ENCODE measurements at regions not wholly inside any gene's neighbourhood (a gene's known extent, or its start where the extent isn't known, plus 50 kb on each side); places are given as distances from the start of the nearest gene placed in this dataset.

DNA sequence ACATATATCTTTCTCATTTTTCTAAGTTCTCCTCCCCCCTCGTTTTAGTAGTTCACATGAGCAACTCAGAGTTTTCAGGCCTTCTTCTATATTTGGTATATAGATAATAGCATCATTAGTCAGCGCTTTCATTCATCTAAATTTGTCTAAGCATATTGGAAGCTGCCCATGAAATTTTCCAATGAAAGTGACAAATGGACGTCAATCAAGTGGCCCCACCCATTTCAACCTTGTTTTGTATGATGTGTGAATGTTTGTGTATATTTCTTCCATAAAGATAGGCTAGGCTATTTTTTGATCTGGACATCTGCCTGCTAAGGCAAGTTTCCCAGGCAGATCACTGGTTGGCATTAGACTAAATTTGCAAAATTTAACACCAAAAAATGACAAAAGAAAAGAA is 104.0 kb upstream of the SSBP2 start:
- DNase-seq: no peak

DNA sequence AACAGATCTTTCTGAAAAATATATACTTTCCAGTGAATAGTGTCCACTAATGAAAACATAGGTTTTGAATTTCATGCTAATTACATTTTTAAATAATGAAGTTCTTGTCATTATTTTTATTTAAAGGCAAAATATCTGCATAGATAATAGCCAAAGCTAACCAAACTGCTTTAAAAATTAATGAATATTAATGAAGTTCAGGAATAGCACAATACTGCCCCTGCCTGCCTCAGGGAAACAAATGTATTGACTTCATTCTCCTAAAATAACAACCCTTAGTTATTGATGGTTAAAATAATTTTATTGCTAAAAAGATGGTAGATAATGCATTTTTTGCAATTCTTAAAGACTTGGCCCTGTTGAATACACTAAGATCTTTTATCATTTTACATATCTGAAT is 103.6 kb upstream of the SSBP2 start:
- no peak for DNase-seq

DNA sequence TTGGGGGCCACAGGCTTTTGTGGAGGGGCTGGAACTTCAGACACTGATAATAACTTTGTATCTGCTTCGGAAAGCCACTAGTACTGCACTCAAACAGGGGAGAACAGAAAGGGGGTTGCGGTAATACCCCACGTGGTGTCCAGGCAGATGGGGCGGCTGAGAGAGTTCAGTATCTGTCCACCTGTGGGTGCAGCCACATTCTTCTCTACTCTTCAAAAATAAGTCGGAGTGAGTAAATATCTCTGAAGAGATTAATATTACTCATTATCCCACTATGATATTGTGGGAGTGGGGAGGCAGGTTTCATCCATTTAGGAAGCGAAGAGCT is 102.1 kb upstream of the SSBP2 start:
- DNase-seq: no peak

DNA sequence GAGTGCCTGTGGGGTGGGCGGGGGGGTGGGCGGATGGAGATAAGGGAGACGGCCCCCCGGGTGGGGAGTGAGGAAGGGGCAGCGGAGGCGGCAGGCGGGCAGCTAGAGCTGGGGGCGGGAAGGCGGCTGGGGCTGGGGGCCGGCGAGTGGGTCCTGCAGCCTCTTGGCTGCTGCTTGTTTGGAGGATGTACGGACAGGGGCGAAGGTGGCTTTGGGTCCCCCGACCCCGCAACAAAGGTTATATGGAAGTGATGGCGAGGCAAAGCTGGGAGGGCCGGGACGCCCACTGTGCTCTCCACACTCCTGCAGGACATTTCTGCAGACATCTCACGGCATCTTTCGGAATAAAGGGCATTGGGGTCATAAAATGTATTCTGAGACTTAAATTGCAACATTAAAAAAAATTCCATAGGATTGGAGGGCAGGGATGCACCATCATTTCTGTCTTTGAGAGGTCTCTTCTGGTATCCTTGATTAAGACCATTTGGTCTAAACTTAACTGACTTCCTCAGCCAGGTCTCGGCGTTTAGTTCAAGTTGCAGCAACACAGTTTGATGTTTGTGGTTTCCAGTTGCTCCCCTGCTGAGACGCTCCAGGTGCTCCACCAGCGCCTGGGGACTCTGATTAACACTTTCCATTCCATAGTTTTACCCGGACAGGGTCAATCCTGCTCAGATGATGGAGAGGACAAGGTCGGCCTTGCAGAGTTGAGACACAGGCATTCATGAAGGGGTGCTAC is 101.6 kb upstream of the SSBP2 start:
- peak in 1 of 4 experiments; percentile 6 for DNase-seq

DNA sequence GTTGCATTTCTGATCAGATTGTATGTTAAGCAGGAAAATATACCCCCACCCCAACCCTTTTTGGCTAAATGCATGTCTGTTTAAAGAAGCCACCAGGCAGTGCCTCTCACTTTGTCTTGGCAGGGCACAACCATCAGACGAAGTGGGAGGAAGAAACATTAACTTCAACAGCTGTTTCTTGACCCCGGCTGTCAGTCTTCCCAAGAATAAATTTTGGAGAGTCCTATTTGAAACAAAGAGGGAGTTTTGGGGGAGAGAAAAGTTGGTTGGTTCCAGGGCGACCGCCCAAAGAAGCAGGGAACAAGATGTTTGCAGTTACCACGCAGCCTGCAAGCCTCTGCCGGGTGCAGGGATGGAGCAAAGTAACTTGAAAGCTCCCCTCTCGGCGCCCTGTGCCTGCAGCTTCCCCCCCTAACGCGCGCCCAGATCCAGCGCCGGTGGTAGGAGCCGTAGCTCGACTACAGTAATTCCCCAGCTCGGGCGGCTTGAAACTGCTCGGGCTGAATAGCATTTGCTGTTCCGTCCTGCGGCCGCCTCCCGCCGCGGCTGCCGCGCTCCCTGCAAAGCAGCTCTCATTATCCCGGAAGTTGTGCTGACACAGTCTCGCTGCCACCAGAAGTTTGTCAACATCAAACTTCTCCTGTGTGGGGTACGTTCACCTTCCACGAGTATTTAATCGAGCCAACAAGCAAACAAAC is 100.7 kb upstream of the SSBP2 start:
- DNase-seq: peak; percentile 48 to 81 (median 68)

DNA sequence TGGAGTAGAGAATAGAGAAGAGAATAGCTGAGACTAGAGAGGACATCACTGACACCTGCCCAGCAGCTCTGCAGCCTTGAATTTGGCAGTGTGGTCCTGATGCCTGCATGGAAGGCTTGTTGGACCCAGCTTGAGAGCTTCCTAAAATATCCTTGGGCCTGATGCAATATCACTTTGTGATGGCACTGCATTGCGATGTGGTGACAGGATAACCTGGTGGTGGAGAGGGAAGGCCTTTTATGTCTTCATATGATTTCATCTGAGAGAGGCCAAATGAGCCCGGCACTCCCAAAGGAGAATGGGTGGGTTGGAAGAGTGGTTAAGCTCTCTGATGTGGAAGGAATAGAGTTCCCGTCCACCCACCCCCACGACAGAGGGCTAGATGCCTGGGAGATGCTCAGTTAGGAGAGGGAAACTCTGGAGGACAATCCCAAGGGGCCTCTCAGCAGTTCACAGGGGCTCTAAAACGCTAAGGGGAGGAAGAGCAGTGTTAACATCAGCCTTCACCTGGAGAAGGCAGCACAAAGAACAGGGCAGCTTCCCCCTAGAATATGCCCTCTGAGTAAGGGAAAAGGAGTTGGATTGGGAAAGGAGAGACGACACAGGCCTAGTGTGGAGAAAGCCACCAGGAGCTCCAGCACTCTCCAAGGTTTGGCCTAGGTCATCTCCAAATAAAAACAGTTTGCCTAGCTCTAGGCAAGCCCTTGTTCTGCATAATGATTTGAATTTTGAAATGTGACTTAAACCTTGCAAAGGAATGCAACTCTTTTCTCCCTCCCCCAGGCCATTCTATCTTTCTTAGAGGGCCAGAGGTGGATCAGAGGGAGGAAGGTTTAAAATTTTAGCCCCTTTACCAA is 99.8 kb upstream of the SSBP2 start:
- DNase-seq: no peak

DNA sequence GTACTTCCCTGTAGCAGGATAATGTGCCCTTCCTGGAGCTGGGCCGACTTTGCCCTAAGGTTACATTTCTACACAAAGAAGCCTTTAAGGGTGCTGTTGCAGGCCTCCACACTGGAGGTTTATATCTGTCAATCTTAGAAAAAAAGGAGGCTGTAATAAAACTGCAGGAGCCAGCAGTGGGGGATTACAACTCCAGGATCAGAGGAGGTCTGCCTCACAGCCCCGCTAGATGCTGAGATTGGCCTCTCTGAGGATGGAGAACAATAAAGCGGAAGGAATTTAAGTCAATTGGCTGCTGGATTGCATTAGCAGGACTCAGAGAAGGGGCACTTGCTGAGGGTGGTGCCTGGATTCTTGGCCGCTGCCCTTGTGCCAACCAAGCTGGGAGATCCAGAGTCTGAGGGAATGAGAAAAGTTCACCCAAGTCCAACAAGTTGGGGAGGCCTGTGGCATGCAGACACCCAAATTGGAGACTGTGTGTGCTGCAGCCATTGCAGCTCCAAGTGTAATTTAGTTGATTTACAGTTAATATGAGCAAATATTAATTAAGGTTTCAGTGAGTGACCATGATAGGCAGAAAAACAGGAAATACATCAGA is 99.0 kb upstream of the SSBP2 start:
- no peak for DNase-seq

DNA sequence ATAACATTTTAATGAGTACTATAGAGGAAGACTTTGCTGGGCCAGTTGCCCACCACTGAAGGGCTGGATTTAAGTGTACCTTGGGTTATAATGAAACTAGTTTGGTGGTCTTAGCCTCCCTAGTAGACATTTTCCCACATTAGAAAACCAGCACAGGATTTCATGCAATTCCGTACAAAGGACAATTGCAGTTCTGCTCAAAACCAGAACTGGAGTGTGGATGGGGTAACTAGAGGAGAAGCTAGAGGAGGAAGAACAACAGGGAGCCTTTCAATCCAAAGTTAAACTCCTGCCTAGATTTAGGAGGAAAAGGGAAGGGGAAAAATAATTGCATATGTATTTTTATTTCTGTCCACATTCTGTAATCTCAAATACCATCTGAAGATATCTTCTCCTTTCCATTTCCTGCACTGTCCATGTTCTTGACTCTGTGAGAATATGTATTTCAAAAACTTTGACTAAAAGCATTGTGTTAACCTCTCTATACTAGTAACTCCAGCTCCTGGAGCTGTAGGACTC is 97.5 kb upstream of the SSBP2 start:
- no peak for DNase-seq

DNA sequence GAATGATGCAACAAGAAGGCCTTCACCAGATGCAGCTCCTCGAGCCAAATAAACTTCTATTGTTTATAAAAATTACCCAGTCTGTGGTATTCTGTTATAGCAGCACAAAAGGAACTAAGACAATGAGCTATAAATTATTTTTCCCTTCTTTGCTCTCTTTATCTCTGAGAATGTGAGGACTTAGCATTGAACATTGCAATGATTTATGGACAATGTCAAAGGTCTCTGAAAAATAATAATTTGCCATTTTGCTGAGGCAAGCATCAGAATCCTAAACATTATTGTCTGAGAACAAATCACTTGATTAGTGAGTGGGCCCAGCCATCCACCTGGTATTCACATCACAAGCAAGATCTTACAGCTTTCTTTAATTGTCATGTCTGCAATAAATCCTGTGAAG is 95.4 kb upstream of the SSBP2 start:
- DNase-seq: no peak

DNA sequence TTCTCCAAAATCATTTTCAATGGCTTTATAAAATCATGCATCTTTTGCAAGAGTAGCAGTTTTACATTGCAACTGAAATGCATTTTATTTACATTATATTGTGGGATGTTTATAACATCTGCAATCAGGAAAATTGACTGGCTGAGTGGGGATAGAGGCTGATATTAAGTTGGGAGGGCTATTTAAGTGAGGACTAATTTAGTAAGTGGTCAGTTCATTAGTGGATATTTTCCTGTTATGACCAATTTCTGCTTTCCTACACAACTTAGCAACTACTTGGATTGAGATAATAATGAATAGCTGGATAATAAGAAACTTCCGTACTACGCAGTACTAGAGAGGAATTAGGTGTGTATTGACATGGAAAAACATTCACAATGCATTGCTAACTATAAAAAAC is 92.9 kb upstream of the SSBP2 start:
- DNase-seq: no peak

DNA sequence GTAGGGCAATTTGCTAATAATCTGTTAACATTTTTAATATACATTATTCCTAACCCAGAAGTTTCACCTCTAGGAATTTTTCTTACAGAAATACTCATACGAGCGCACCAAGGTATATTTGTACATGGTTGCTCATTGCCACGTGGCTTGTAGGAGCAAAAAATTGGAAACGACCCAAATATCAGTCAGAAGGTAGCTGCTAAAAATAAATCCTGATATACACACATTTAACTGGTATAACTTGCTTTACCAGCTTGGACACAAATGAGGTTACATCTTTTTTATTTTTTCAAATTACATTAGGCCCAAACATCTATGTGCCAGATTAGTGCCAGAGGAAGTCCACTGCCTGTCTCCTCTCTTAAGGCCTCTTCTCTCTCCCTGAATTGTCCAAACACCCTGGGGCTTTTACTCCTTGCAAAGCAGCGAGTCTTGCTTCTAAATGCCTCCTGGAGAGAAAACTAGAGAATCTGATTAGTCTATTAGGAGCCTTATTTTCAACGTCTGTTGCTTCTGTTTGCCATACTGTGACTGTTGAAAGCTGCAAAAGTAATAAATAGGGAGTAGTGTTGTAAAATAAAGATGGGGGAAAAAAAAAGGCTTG is 92.0 kb upstream of the SSBP2 start:
- no peak for DNase-seq

DNA sequence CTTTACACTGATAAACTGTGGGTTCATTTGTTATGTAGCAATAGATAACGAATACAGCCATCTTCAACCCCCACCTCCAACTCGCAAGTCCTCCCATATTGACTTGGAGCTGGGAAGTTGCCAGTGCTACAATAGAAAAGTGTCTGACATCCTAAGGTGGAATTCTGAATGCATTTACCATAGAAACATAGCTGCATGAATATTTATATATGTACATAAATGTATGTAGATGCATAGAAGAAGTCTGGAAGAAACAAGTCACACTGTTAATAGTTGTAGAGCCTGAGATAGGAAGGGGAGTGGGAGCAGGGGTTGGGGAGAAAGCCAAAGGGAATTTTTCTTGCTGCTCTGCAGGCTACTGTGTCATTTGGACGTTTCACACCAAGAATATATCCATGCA is 88.1 kb upstream of the SSBP2 start:
- no peak for DNase-seq

DNA sequence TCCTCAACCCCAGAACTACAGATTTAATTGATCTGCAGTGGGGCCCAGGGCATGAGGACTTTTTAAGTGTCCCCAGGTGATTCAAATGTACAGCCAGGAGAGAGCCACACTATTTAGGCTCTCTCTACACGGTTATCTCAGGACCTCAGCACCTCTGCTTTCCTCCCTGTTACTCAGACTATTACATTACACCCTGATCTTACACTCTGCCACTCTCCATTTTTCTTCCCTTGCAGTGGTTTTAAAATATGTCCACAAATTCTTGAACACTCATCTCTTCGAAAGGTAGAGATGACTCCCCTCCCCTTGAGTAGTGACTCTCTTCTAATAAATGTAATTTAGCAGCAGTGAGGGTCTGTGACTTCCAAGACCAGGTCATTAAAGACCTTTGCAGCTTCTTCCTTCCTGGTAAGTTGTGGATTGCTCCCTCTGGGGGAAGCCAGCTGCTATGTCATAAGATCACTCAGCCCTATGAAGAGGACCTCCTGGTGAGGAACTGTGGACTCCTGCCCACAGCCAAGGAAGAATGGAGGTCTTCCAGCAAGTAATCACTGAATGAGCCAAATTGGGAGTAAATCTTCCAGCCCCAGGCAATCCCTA is 87.5 kb upstream of the SSBP2 start:
- no peak for DNase-seq

DNA sequence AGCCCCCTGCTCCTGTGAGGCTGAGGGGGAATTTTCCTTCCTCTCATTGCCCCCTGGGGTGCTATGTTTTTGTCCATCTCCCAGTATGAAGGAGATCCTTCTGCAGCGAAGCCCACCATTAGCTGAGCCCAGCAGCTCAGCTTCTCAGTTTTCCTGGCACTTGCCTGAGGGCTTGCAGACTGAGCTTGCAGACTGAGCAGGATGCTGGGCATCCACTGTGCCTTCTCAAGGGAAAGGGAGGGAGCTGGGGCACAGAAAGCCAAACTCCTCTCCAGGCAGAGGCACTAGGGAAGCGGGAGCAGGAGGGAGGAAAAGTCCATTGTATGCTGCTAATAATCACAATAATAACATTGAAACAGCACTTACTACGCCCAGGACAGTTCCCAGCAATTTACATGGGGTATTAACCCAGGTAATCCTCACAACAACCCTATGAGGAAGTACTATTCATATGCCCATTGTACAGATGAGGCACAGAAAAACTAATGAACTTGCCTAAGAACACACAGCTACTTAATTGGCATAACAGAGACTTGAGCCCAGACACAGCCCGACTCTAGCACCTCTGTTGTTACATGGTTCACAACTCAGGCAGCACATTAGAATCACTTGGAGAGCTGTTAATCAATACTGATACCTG is 86.9 kb upstream of the SSBP2 start:
- no peak for DNase-seq

DNA sequence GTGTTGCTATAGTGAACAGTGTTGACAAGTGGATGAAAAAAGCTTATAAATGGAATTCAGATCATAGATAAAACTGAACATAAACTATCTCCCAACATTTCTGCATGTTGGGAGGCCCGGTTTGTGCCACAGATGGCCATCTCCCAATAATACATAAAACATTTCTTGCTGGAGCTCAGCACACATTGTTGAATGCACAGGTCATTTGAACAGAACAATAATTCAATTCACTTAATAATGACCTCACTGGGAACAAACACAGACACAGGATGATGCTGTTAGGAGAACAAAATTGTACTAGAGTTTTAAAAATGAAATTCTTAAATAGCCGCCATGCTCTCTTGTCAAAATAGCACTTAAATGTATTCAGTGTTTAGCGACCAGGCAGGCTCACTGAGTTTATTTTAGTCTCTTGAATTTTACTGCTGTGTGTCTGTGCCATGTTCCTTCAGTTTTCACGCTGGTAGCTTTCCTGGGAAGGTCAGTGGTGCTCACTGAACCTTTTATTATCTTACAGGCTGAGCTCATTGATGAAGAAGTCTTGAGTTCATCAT is 85.0 kb upstream of the SSBP2 start:
- no peak for DNase-seq

DNA sequence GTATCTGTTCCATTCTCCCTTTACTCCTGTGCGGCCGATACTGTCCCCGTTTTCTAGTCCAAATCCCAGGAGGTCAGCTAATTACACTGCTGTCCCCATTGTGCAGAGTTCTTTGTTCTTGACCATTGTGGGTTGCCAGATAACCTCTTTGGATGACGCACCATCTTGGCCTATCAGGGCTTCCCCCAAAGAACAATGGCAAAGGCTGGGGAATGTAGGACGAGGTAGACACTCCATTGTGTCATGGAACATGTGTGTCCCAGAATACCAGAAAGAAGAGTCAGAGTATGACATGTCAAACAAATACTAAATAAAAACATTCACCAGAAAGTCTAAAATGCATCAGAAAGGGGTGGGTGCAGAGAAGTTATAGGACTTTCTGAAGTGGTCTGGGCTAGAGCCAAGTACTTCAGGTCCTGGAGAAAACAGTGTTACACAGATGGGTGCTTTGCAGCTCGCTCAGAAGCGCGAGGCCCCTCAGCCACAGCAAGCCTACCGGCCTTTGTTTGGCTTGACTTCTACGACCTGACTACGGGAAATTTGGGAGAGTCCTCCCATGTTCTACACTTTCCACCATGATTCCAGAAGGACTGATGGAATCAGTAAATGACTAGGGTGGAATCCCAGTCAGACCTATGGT is 83.2 kb upstream of the SSBP2 start:
- no peak for DNase-seq

DNA sequence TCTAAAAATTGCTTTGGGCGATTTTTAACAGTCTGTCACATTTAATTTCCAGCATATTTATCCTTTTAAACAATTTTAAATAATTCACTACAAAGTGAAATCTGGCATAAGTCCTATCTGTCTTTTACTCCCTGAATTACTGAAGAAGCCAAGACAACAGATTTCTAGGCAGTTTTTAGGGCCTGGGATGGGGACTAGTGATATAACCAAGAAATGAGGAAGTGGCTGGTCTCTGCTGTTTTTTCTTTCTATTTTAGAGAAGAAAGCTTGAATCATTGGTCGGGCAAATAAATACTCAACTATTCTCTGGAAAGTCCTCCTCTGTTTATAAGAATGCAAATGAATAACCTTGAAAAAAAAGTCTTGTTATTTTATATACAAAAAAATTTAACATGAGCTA is 79.7 kb upstream of the SSBP2 start:
- DNase-seq: no peak

DNA sequence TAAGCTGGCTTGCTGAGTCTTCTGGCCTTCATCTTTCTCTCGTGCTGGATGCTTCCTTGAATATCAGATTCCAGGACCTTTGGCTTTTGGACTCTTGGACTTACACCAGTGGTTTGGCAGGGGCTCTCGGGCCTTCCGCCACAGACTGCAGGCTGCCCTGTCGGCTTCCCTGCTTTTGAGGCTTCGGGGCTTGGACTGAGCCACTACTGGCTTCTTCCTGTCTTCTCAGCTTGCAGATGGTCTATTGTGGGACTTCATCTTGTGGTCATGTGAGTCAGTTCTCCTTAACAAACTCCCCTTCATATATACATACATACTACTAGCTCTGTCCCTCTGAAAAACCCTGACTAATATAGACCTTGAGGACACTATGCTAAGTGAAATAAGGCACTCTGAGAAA is 78.3 kb upstream of the SSBP2 start:
- DNase-seq: no peak

DNA sequence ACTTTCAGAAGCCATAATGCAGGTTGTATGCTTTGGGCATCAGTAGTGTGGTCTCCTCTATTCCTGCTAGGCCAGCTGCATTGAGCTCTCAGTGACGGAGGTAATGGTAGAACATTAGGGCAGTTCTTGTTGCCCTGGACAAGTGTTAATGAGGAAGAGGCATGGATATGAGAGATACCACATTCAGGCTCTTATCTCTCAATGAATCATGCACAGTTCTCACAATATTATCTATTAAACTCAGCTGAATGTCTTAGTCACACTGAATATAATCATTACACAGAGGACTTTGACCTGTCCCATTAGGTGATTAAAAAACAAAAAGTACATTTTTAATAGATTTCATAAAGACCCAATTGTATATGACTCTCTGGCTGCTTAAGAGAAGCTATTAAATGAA is 76.6 kb upstream of the SSBP2 start:
- DNase-seq: no peak

DNA sequence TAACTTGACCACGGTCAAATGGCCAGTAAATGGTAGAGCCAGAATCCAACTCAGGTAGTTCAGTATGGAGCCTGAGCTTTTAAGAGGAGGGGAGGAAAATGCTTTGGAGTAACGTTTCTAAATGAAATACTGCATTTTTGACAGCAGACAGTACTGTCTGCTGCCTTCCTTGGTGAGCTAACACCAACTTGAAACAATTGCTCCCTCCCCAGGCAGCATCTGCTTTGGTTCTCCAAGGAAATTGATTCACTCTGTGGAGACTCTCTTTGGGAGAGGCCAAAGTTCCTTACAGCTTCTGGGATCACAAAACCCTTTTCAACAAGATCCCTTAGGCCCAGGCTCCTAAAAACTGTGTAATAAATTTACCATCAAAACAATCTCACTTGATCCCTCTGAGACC is 75.2 kb upstream of the SSBP2 start:
- DNase-seq: no peak

DNA sequence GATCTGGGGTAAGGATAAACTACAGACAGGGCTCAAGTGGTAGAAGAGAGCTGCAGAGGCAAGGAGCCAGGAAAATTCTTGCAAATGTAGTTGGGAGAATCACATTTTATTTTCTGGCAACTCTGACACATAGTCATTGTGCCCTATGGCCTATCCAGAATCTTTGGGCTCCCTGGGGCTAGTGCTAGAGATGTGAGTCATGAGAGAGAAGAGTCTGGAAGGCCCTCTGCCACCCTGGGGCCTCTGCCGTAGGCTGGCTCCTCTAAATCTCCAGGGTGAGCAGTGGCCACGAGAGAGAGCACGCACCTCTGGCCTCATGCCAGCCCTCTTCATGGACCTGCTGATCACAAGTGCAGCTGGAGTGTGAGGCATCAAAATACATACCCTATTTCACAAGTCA is 74.3 kb upstream of the SSBP2 start:
- no peak for DNase-seq

All from activated naive CD4-positive, alpha-beta T cell (primary cell).